H1 (cell line): ENCODE measurements at regions not wholly inside any gene's neighbourhood (a gene's known extent, or its start where the extent isn't known, plus 50 kb on each side); places are given as distances from the start of the nearest gene placed in this dataset.

Experiments
- CTCF ChIA-PET: fragments of 300-600 bp; sonication (Branson Sonifier 250); formaldehyde crosslinking; loops from one replicate; lab custom pipeline; 2021; ENCODE audit not compliant: partially characterized antibody; lab: Charles Lee
- POLR2A ChIA-PET: fragments of 300-600 bp; sonication (Branson Sonifier 250); formaldehyde crosslinking; loops from one replicate; lab custom pipeline; 2021; ENCODE audit warnings: inconsistent platforms; ENCODE audit not compliant: partially characterized antibody; lab: Charles Lee
- DNase-seq, 2 experiments: peaks; one replicate each; pipeline versions ENCODE4 v3.0.0 to v3.0.0-alpha.2; 2010 to 2022; ENCODE audit warnings: low spot score in 2 of 2, low read depth in 1 of 2, mixed read lengths in 1 of 2
- FAIRE-seq: peaks from 2 replicates; lab custom pipeline; 2011; peaks lifted over from hg19 to GRCh38; lab: Jason Lieb, UNC
- H2AFZ ChIP-seq: 2 replicates; pipeline ENCODE4 v1.8.1; 2012; ENCODE audit warnings: low read length, inconsistent platforms
- H2AK5ac ChIP-seq: 2 replicates; pipeline ENCODE4 v1.6.1; 2013; ENCODE audit warnings: low read depth, low read length
- H2BK120ac ChIP-seq: replicated peaks from 2 replicates; pipeline ENCODE3; 2013; ENCODE audit warnings: low read depth, low read length, inconsistent platforms
- H2BK12ac ChIP-seq: 2 replicates; pipeline ENCODE4 v1.6.1; 2013; ENCODE audit warnings: low read depth, low read length
- H2BK15ac ChIP-seq: 2 replicates; pipeline ENCODE4 v1.6.1; 2013; ENCODE audit warnings: low read length
- H2BK20ac ChIP-seq: 2 replicates; pipeline ENCODE4 v1.6.1; 2013; ENCODE audit warnings: low read length
- H2BK5ac ChIP-seq: 2 replicates; pipeline ENCODE4 v1.6.1; 2013; ENCODE audit warnings: low read depth, low read length
- H3K14ac ChIP-seq: 2 replicates; pipeline ENCODE4 v1.6.1; 2013; ENCODE audit warnings: inconsistent platforms; ENCODE audit not compliant: insufficient read length
- H3K18ac ChIP-seq: 2 replicates; pipeline ENCODE4 v1.6.1; 2013; ENCODE audit warnings: low read length; ENCODE audit errors: extremely low read depth
- H3K23ac ChIP-seq: 2 replicates; pipeline ENCODE4 v1.6.1; 2013; ENCODE audit warnings: inconsistent platforms; ENCODE audit not compliant: insufficient read length
- H3K23me2 ChIP-seq: 2 replicates; pipeline ENCODE4 v1.6.1; 2013; ENCODE audit warnings: low read depth, low read length
- H3K27ac ChIP-seq: 2 replicates; pipeline ENCODE4 v1.6.1; 2011; ENCODE audit warnings: low read depth, low read length, inconsistent platforms
- H3K27me3 ChIP-seq, 4 experiments: replicated peaks in 1 of 4; 1 replicate in 1 of 4; 2 replicates in 3 of 4; pipeline versions ENCODE4 v1.6.1 to v1.8.1; 2011 to 2013; ENCODE audit warnings: low read length in 3 of 4, mild to moderate bottlenecking in 3 of 4, inconsistent platforms in 2 of 4, mixed read lengths in 2 of 4, moderate library complexity in 1 of 4; ENCODE audit not compliant: control insufficient read depth in 3 of 4, insufficient read depth in 3 of 4; ENCODE audit errors: extremely low read depth in 1 of 4
- H3K36me3 ChIP-seq, 4 experiments: 2 replicates each; pipeline versions ENCODE4 v1.6.1 to v1.8.1; 2011 to 2013; ENCODE audit warnings: mild to moderate bottlenecking in 4 of 4, low read length in 3 of 4, moderate library complexity in 2 of 4, control low read depth in 1 of 4, inconsistent platforms in 1 of 4; ENCODE audit not compliant: insufficient read depth in 4 of 4, control insufficient read depth in 2 of 4
- H3K4ac ChIP-seq: replicated peaks from 2 replicates; pipeline ENCODE3; 2013; ENCODE audit warnings: low read length, low read depth, mixed read lengths, inconsistent platforms; ENCODE audit not compliant: insufficient read length
- H3K4me1 ChIP-seq, 4 experiments: replicated peaks in 1 of 4; 1 replicate in 1 of 4; 2 replicates in 3 of 4; pipeline versions ENCODE4 v1.6.1 to v1.8.1; 2011 to 2013; ENCODE audit warnings: low read length in 3 of 4, inconsistent platforms in 2 of 4, mixed read lengths in 1 of 4; ENCODE audit not compliant: insufficient read depth in 4 of 4, control insufficient read depth in 3 of 4
- H3K4me2 ChIP-seq, 2 experiments: 2 replicates each; pipeline versions ENCODE4 v1.6.1 to v1.8.1; 2011 to 2013; ENCODE audit warnings: low read depth in 2 of 2, low read length in 2 of 2, control low read depth in 1 of 2, inconsistent platforms in 1 of 2, mild to moderate bottlenecking in 1 of 2; ENCODE audit not compliant: insufficient read depth in 1 of 2
- H3K4me3 ChIP-seq, 4 experiments: fragments of 200-600, 300-600 bp in 1 of 4; sonication (generic), shearing (Covaris generic), sonication (Bioruptor Twin) in 1 of 4; 2 replicates each; pipeline versions ENCODE4 v1.5.1 to v1.8.1; 2011 to 2016; ENCODE audit warnings: low read length in 4 of 4, low read depth in 3 of 4, control low read depth in 2 of 4, inconsistent platforms in 2 of 4, mild to moderate bottlenecking in 2 of 4, mixed read lengths in 1 of 4, moderate library complexity in 1 of 4; ENCODE audit not compliant: insufficient read depth in 2 of 4; ENCODE audit errors: extremely low read depth in 1 of 4
- H3K56ac ChIP-seq: replicated peaks from 2 replicates; pipeline ENCODE3; 2013; ENCODE audit warnings: low read depth, mild to moderate bottlenecking, mixed read lengths, low read length, inconsistent platforms; ENCODE audit not compliant: insufficient read length
- H3K79me1 ChIP-seq: 2 replicates; pipeline ENCODE4 v1.6.1; 2013; ENCODE audit warnings: low read depth, low read length, control low read depth
- H3K79me2 ChIP-seq, 2 experiments: 2 replicates each; pipeline versions ENCODE4 v1.6.1 to v1.8.1; 2012 to 2013; ENCODE audit warnings: low read length in 2 of 2, mild to moderate bottlenecking in 2 of 2, inconsistent platforms in 1 of 2; ENCODE audit not compliant: insufficient read depth in 2 of 2, control insufficient read depth in 1 of 2
- H3K9ac ChIP-seq, 4 experiments: replicated peaks in 1 of 4; 1 replicate in 1 of 4; 2 replicates in 3 of 4; pipeline versions ENCODE4 v1.6.1 to v1.8.1; 2011 to 2013; ENCODE audit warnings: low read depth in 3 of 4, low read length in 3 of 4, control low read depth in 2 of 4, mild to moderate bottlenecking in 2 of 4, moderate library complexity in 2 of 4, inconsistent platforms in 1 of 4; ENCODE audit errors: extremely low read depth in 1 of 4
- H3K9me3 ChIP-seq, 2 experiments: 2 replicates each; pipeline versions ENCODE4 v1.6.1 to v1.8.1; 2012 to 2013; ENCODE audit warnings: mild to moderate bottlenecking in 2 of 2, moderate library complexity in 2 of 2, control low read depth in 1 of 2, inconsistent platforms in 1 of 2, low read depth in 1 of 2, low read length in 1 of 2, mixed read lengths in 1 of 2; ENCODE audit not compliant: insufficient read depth in 2 of 2
- H4K20me1 ChIP-seq, 2 experiments: replicated peaks in 1 of 2; 2 replicates each; pipeline versions ENCODE3 to v1.8.1; 2011 to 2013; ENCODE audit warnings: inconsistent platforms in 2 of 2, low read length in 2 of 2, mild to moderate bottlenecking in 1 of 2; ENCODE audit not compliant: insufficient read depth in 2 of 2, control insufficient read depth in 1 of 2
- H4K5ac ChIP-seq: 2 replicates; pipeline ENCODE4 v1.6.1; 2013; ENCODE audit warnings: low read length, low read depth, mixed read lengths, inconsistent platforms; ENCODE audit not compliant: insufficient read length
- H4K8ac ChIP-seq: 2 replicates; pipeline ENCODE4 v1.8.0; 2013; ENCODE audit warnings: mild to moderate bottlenecking, moderate library complexity, low read length, inconsistent platforms; ENCODE audit not compliant: insufficient read depth; ENCODE audit errors: extremely low read depth
- H4K91ac ChIP-seq: replicated peaks from 2 replicates; pipeline ENCODE3; 2013; ENCODE audit warnings: low read length, mixed read lengths, inconsistent platforms; ENCODE audit not compliant: insufficient read length
- ATF3 ChIP-seq: IDR thresholded peaks from 2 replicates; pipeline ENCODE4 v1.6.1; 2011; ENCODE audit warnings: low read depth, mild to moderate bottlenecking, low read length; ENCODE audit not compliant: insufficient read depth
- BCL11A ChIP-seq, 2 experiments: IDR thresholded peaks; one replicate each; pipeline ENCODE4 v1.6.1; 2011; ENCODE audit warnings: low read depth in 2 of 2, low read length in 2 of 2, mild to moderate bottlenecking in 2 of 2
- CBX5 ChIP-seq: fragments of 300-800, 300-1000 bp; sonication (generic); IDR thresholded peaks from 2 replicates; pipeline ENCODE4 v1.7.1; 2016; ENCODE audit warnings: antibody characterized with exemption, low read length, low read depth
- GTF2F1 ChIP-seq: IDR thresholded peaks from 2 replicates; pipeline ENCODE4 v1.6.1; 2012; ENCODE audit warnings: low read depth, low read length, improper control_type of control experiment, borderline replicate concordance
- JUND ChIP-seq: IDR thresholded peaks from 2 replicates; pipeline ENCODE4 v1.6.1; 2011; ENCODE audit warnings: mild to moderate bottlenecking, improper control_type of control experiment, low read length
- KDM4A ChIP-seq: IDR thresholded peaks from one replicate; pipeline ENCODE4 v1.7.1; 2012; ENCODE audit warnings: low read depth, mild to moderate bottlenecking, moderate library complexity, low read length, inconsistent platforms; ENCODE audit not compliant: severe bottlenecking
- NRF1 ChIP-seq: IDR thresholded peaks from 2 replicates; pipeline ENCODE4 v1.6.1; 2011; ENCODE audit warnings: mild to moderate bottlenecking, low read depth, low read length, improper control_type of control experiment
- SP2 ChIP-seq: IDR thresholded peaks from 2 replicates; pipeline ENCODE4 v1.6.1; 2012; ENCODE audit warnings: mild to moderate bottlenecking, low read length, inconsistent platforms
- SRF ChIP-seq: IDR thresholded peaks from 2 replicates; pipeline ENCODE4 v1.6.1; 2011; ENCODE audit warnings: mild to moderate bottlenecking, low read depth, low read length, moderate library complexity
- TCF12 ChIP-seq: IDR thresholded peaks from 2 replicates; pipeline ENCODE4 v1.6.1; 2011; ENCODE audit warnings: low read depth, mild to moderate bottlenecking, low read length
- YY1 ChIP-seq: IDR thresholded peaks from 2 replicates; pipeline ENCODE4 v1.6.1; 2011; ENCODE audit warnings: low read depth, mild to moderate bottlenecking, low read length
- WGBS, 2 experiments: shearing (Covaris generic) in 1 of 2; methylation state at CpG; one replicate each; pipeline versions ENCODE4 v1.1.6 to v1.1.7; 2013 to 2015; ENCODE audit warnings: low lambda C conversion rate in 2 of 2, mixed read lengths in 2 of 2, inconsistent platforms in 1 of 2, low coverage in 1 of 2, missing lambda C conversion rate in 1 of 2; ENCODE audit not compliant: insufficient replicate concordance in 2 of 2, insufficient coverage in 1 of 2, insufficient read length in 1 of 2; ENCODE audit errors: extremely low coverage in 1 of 2, missing lambda C conversion rate in 1 of 2; 5-methylcytosine and 5-hydroxymethylcytosine counted together

GRCh38 chr2:128619471-128620325 is 301.0 kb upstream of the HS6ST1 start:
- H2BK5ac ChIP-seq, result peak overlapping the region; percentile 16; the same call in 1 of the 2 replicates
- no peak overlapping the region for H2BK120ac ChIP-seq
- no peak overlapping the region for H3K23ac ChIP-seq
- H2BK20ac ChIP-seq, result no peak overlapping the region
- POLR2A ChIA-PET, result interaction anchor here (0.5 kb wide), 1 partner anchor 14 kb away, joined by 3 read pairs; no protein-coding TSS in a partner anchor
- no peak overlapping the region for H3K9ac ChIP-seq
- TF ChIP-seq GTF2F1, result no peak
- TF ChIP-seq KDM4A, result no peak
- no peak for TF ChIP-seq ATF3
- TF ChIP-seq TCF12, result no peak
- TF ChIP-seq JUND, result no peak
- TF ChIP-seq BCL11A (IDR thresholded peaks at IDR 0.05; ENCODE audit: low read depth in 2 of 2, low read length in 2 of 2), result no peak
- TF ChIP-seq CBX5, result no peak
- TF ChIP-seq NRF1, result no peak
- TF ChIP-seq SP2, result no peak
- no peak for TF ChIP-seq SRF
- TF ChIP-seq YY1, result no peak
- TF ChIP-seq, all 59 proteins: peak for 0
- Histone ChIP-seq H3K18ac (no peak overlapping the region), H2AFZ (no peak overlapping the region), H3K4me2 (no peak overlapping the region), H3K79me1 (no peaks in the 10 kb centered on the region; the same call in 1 of the 2 replicates), H3K27me3 (no peaks in the 10 kb centered on the region), H3K4ac (no peak overlapping the region), H2BK12ac (0 out of 2 replicates have a peak overlapping the region, but pooled peaks have one; percentile 17), H3K36me3 (no peaks in the 10 kb centered on the region), H2BK15ac (no peak overlapping the region; the same call in 1 of the 2 replicates), H4K91ac (no peak overlapping the region), H3K79me2 (no peaks in the 10 kb centered on the region), H2AK5ac (no peak overlapping the region), H4K8ac (peak overlapping the region; percentile 57; the same call in 1 of the 2 replicates), H3K23me2 (no peaks in the 10 kb centered on the region), H3K9me3 (peaks cover 8% of the 10 kb centered on the region in 2 experiments; a peak in 3 of 4 replicates), H3K4me1 (peaks cover 0 to 3% (median 0%) of the 10 kb centered on the region in 4 experiments; a peak in 1 of 7 replicates), H3K14ac (no peak overlapping the region), H4K5ac (no peak overlapping the region), H4K20me1 (no peaks in the 10 kb centered on the region), H3K4me3 (no peak overlapping the region), H3K27ac (no peak overlapping the region), H3K56ac (no peak overlapping the region)
- WGBS, 2 experiments, result 95% methylated on average over 18 of the region's 18 CpGs; no CpG with 5 or more reads in 1 of the 2 experiments
- FAIRE-seq, result no peak
- CTCF ChIA-PET, result interaction anchor here (0.6 to 2.3 kb wide), 3 partner anchors 10 to 225 kb away, joined by 3 to 11 read pairs (median 4); no protein-coding TSS in a partner anchor
- DNase-seq, result no peak
